ENCODE measurements at regions not wholly inside any gene's neighbourhood (a gene's known extent, or its start where the extent isn't known, plus 50 kb on each side); places are given as distances from the start of the nearest gene placed in this dataset.

DNA sequence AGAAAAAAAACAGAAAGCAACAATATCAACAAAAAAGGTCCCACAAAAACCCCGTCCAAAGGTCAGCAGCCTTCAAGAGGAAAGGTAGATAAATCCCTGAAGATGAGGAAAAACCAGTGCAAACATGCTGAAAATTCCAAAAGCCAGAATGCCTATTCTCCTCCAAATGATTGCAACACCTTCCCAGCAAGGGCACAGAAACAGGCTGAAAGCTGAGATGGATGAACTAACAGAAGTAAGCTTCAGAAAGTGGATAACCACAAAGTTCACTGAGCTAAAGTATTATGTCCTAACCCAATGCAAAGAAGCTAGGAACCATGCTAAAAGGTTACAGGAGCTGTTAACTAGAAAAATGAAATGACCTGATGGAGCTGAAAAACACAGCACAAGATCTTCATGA, 226.4 kb upstream of the DSEL start:
- DNase-seq (ENCODE audit: low spot score), result no peak

DNA sequence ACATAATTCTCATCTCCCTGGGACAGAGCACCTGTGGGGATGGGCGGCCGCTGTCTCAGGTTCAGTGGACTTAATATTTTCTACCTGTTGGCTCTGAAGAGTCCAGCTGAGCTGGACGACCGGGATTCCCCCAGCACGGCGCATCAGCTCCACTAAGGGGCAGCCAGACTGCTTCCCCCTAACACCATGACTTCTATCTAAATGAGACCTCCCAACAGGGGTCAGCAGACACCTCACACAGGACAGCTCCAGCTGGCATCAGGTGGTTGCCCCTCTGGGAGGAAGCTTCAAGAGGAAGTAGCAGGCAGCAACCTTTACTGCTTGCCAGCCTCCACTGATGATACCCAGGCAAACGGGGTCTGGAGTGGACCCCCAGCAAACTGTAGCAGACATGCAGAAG, 226.0 kb upstream of the DSEL start:
- no peak for DNase-seq (ENCODE audit: low spot score)

DNA sequence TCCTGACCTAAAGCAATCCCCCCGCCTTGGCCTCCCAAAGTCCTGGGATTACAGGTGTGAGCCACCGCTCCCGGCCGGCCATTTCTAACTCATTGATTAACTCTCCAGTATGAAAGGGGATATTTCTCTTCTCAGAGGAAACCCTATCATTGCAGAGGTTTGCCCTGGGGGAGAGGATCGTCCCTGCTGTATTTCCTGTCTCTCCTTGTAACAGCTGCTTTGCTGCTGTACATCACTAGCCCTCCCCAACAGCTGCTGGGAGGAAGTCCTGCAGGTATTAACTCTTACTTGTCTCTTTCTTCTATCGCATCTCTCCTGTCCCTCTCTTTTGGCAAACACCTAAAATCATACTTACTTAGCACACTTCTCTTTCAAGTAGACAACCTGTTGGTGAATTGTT, 219.0 kb upstream of the DSEL start:
- DNase-seq (ENCODE audit: low spot score), result no peak

DNA sequence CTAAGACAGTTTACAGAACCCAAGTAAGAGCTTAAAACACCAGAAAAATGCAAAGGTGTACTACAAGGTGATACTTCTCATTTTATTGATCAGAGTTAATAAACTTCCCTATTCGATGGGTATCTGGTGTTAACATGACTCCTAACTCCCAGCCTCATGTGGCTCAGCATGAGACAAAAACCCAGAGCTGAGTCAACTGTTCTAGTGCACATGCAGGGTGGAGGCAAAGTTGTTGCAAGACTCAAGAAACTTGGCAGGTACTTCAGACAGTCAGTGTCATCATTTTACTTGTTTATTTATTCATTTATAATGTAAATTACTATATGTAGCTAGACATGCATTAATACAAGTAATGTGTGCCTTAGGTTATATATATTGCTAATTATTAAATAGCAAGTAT, 216.6 kb upstream of the DSEL start:
- DNase-seq (ENCODE audit: low spot score), result no peak

DNA sequence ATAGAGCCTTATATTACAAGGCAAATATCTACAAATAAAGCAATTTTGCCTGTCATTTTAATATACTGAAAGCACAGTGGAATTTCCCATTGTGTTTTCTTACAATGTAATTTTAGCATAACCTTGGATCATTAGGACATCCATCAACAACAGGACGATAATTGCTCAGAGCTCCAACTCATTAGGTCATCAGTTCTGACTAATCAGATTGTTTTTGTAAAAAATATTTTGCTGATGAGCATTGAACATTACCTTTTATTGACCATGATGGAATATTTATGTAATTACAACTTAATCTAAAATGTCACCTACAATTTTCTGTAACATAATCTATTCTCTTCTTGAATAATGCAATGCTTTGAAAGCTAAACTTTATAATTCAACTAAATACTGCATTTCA, 215.3 kb upstream of the DSEL start:
- DNase-seq (ENCODE audit: low spot score), result no peak

DNA sequence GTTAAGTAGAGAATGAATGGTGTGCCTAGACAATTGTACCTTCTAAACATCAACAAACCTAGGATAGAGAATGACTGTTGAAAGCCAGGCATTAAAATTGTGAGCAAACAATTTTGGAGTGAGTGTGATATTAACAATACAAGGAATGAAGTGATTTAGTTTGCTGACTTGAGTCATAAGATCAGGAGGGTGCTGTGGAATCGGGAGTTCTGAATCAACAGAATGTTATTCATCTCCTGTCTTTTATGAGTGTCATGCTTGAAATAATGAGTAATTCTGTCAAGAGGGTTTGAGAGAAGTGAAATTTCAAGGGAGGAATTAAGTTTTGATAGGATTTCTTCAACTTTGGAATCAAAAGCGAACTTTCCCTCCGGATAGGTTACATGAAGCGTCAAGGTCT, 214.4 kb upstream of the DSEL start:
- DNase-seq (ENCODE audit: low spot score), result no peak

DNA sequence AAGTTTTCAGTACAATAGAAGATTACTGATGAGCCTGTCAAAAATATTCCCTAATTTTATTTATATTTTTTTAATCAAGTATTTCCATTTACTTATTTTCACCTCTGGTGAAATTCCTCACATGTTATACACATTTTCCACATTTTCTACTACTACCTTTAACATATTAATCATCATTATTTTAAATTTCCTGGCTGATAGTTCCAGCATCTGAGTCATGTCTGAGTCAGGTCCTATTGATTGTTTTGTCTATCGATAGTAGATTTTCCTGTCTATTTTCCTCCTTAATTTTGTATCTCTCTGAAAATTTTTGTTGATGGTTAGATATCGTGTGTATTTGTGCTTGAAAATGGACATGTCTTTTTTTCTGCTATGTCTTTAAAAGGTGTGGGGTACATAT, 211.8 kb upstream of the DSEL start:
- no peak for DNase-seq (ENCODE audit: low spot score)

DNA sequence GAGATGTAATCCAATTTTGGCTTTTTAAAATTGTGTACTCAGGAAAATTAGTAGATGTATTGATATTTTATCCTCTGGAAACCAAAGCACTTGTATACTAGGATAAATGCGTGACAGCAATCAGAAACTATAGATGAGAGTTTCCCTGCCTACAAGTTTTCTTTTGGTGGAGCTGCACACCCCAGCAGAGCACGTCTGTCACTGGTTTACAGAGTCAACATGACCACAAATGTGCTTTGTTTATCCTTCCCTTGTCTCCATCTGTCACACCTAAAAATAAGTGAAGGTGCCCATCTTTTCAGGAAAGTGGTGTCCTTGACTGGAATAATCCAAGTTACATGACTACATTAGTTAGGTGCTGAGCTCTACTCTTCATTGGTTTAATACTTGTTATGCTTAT, 210.4 kb upstream of the DSEL start:
- no peak for DNase-seq (ENCODE audit: low spot score)

DNA sequence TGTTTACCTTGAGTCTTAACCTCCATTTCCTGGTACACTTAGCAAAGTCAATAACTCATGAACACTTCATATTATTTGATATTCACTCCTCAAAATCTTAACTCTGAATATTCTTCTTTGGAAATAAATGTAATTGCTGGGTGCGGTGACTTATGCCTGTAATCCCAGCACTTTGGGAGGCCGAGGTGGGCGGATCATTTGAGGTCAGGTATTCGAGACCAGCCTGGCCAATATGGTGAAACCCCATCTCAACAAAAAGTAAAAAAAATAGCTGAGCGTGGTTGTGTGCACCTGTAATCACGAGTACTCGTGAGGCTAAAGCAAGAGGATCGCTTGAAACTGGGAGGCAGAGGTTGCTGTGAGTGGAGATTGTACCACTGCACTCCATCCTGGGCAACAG, 201.3 kb upstream of the DSEL start:
- no peak for DNase-seq (ENCODE audit: low spot score)

DNA sequence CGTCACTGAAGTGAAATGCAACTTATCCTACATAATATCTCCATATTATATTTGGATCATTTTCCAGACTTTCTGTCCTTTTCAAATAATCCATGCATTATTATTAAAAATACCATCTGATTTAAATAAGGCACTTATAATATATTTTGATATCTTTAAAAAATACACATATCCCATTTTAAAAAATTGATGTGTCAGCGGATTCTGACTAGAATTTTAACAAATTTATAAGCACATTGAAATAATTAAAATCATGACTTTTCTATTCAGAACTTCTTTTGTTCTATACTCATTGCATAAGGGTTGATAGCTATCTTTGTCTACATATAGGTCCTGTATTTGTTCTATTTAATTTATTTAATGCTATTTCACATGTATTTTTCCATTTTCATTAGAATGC, 199.0 kb upstream of the DSEL start:
- no peak for DNase-seq (ENCODE audit: low spot score)

DNA sequence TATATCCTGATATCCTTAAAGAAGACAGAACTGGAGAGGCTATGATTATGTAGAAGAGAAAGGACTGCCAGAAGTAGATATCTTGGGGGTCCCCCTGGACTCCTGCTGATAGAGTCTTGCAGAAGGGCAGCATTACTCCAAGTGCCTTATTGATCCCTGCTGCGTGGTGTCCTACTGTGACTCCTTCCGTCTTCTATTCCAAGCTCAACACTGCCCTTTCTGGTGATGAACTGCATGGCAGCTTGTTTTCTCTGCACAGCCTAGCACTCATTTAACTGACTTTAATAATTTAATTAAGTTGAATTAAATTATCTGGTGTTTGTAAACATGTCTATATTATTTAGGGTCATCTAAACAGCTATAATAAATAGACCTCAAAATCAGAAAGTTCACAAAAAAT, 194.1 kb upstream of the DSEL start:
- DNase-seq (ENCODE audit: low spot score), result no peak

DNA sequence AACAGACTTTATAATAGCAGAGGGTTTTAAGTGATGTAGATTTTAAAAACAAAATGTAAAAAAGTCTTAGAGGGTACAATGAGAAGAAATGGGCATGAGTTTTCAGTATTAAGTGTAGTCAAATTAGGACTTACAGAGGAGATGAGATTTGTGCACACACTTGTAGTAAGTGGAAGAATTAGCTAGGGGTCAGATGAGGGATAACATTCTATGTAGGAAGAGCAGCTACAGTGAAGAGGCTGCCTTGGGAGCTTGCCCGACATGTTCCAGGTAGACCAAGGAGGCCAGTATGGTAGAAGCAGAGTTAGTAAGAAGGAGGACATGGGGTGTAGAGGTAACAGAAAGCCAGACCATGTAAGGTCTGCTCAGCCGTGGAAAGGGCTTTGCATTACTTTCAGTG, 189.2 kb upstream of the DSEL start:
- no peak for DNase-seq (ENCODE audit: low spot score)

DNA sequence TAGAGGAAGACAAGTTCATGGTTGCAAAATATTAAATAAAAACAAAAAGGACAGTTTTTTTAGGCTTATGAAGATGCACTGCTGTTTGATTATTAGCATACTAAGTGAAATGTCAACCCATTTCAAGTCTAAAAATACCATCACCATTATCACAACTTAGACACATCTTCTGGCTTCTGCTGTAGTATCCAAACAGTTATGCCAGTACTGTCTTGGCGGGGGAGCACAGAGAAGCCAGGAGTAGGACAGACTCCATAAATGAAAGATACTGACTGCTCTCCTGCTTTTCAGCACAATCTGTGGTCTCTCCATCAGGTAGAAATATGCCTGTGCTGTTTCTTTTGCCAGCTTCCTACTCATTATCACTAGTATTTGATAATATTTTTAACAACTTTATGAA, 179.2 kb upstream of the DSEL start:
- DNase-seq (ENCODE audit: low spot score), result no peak

DNA sequence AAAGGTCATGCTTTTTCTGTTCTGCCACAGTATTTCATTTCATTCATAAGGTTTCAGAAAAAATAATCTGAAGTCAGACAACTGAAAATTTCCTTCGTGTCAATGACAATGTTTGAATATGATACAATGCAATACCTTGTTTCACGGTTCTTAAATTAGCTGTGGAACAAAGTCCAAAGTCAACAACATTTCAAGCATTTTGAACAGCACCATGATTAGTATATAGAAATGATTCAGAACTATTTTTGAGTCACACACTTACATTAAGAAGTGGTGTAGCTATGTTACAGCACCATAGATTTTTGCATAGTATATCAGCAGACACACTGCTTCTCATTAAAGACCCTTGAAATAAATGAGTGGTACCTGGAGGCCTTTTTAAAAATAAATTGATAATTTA, 178.3 kb upstream of the DSEL start:
- DNase-seq (ENCODE audit: low spot score), result no peak

DNA sequence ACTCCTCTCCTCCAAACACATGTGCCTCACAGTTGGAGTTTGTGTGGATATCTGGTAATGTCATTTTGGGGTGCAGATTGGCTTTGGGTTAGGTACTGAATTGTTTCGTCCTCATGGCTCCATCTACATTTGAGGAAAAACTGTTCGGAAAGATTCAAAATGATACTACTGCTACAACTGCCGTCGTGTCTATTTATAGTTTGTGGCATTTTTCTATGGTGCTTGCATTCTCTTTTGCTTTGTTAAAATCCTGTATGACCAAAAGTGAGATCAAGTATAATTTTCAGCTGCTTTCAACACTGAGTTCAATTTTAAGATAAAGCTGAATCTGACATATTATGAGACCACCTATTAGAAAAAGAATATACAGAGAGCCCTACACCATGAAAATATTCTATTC, 176.3 kb upstream of the DSEL start:
- no peak for DNase-seq (ENCODE audit: low spot score)

DNA sequence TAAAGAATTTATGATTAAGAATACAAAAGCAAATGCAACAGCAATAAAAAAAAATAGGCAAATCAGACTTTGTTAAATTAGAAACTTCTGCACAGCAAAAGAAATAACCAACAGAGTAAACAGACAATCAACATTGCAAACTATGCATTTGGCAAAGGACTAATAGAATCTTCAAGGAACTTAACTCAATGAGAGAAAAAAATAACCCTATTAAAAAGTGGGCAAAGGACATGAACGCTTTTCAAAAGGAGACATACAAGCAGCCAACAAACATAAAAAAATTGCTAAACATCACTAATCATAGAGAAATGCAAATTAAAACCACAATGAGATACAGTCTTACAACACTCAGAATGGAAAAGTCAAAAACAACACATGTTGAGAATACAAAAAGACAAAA, 166.0 kb upstream of the DSEL start:
- DNase-seq (ENCODE audit: low spot score), result no peak

DNA sequence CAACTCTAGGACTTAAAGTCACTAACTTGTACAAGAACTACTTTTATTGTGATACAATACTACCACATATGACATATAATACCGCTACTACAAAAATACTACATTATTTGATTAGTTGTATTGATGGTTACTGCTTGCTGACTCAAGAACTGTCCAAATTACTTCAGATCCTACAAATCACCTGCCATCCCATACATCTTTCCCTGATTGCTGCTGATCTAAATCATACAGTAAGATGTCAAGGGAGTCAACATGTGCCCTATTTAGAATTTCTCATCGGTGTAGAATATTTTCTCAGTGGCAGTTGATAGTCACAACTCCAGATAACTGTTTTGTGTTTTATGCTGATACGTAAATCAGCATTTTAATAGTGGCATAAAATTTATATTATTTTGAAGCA, 161.0 kb upstream of the DSEL start:
- no peak for DNase-seq (ENCODE audit: low spot score)

DNA sequence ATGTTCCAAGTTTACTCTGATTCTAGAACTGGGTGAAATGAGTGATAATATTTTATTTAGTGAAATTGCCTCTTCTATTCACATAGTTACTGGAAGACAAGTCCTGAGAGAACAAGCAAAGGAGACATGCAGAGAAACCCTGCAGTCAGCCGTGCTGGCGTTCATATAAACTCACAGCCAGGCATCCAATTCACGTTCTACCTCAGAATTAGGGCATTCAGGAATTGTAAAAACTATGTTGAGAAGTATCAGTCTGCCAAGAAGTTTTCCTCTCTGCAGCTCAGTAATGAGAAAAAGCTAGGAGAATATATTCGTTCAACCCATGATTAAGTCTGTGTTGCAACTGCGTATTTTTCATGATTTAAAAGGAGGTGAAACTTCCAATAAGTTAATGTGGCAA, 156.2 kb upstream of the DSEL start:
- no peak for DNase-seq (ENCODE audit: low spot score)

DNA sequence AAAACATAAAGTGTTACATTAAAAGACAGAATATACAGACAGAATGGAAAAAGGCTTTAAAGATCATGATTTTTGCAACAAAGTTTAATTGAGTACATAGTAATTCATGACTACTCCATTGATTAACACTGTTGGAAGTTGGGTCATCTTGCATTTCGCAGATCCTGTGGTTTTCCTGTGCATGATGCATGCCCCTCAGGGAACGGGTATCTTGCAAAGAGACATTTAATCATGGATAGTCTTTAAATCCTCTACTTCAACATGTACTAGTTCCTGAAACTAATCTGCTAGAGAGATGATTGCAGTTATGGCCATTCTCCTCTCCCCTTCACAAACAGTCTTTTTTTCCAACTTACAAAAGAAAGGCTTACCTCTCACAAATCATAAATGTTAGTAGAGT, 155.6 kb upstream of the DSEL start:
- no peak for DNase-seq (ENCODE audit: low spot score)

DNA sequence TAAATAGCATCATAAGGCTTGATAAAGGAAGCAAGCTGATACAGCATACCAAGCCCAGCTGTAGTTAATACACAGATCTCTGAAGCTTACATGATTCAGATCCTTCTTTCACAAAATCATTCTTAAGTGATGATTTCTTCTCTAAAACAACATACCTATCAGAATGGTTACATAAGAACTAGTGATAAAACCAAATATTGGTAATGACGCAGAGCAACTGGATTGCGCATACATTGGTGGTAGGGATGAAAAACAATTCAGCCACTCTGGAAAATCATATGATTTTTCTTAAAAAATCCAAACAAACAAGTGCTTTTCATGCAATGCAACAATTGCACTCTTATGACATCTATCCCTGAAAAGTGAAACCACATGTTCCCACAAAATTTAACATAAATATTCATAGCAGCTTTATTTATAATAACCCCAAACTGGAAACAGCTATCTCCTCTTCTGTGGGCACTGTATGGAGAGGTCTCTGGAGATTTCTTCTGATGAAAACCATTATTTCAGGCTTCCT, 153.6 kb upstream of the DSEL start:
- DNase-seq (ENCODE audit: low spot score), result no peak

DNA sequence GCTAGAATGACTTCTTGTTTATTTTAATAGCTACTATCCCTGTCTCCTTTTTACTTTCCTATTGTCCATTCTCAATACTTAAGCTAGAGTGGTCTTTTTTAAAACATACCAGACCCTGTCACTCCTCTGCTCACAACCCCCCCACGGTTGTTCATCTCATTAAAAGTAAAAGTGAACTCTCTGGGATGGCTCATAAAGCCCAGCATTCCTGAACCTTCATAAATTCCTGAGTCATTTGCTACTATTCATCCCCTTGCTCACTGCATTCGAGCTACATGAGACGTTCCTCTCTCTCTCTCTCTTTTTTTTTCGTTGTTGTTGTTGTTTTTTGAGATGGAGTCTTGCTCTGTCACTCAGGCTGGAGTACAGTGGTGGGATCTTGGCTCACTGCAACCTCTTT, 148.7 kb upstream of the DSEL start:
- DNase-seq (ENCODE audit: low spot score), result no peak

DNA sequence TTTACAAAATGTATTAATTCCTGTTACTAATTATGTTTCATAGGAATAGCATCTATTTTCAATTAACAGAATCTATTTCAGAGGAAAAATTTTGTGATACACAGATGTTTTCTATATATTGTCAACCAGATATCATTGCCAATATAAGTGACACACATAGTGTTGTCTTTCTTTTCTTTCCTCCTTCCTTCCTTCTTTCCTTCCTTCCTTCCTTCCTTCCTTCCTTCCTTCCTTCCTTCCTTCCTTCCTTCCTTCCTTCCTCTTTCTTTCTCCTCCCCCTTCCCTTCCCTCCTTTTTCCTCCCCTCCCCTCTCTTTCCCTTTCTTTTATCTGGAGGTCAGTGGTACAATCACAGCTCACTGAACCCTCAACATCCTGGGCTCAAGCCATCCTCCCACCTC, 146.5 kb upstream of the DSEL start:
- DNase-seq (ENCODE audit: low spot score), result no peak

DNA sequence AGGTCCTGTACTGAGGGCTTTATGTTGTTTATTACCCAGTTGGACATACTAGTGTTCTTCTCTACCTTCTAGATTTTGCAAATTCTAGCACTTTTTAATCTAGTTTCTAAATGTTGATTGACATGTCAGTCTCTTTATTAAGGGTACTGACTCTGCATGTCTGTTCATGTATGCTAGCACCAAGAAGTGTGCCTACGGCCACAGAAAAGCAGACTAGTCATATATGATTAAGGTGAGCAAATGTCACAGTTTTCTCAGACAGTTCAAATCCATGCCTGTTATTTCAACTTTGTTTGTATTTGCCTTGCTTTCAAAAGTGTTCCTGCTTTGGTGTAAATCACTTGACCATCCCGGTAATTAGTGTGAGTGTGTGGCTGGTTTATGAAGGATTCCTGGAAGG, 145.0 kb upstream of the DSEL start:
- DNase-seq (ENCODE audit: low spot score), result no peak

DNA sequence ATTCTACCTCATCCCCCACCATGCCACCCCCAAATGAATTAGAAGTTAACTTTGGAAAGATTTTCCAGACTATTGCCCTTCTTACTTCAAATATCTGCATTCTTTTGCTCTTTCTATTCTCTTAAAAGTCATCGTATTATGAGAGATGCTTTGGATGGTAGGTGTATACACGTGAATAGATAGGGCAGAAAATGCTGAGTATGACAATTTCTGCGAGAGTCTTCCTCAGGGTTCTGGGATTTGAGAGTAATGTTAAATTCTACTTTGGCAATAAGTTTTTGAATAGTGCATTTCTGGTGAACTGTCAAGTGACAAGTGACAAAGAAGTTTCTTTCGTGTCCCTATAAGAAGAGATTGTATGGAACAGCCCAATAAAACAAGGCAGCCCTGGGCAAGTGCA, 137.6 kb upstream of the DSEL start:
- DNase-seq (ENCODE audit: low spot score), result no peak

DNA sequence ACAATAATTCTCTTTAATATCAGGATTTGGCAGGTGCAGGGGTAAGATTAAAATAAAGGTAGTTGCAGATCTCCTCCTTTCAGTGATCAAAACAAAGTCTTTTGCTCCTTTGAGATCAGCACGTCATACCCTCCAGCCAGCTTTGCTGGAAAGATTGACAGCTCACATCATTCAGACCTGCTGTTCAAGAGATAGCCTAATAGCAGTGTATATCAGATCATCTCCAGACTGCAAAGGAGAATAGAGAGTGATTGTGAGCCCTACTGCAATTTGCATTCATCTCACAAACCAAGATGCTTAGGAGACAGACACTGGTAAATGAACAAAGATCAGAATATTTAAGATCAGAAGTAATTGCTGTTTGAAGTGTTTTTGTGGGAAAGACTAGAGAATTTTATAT, 135.8 kb upstream of the DSEL start:
- no peak for DNase-seq (ENCODE audit: low spot score)

All from ureter (tissue), 1 donor.